ENCODE measurements at regions not wholly inside any gene's neighbourhood (a gene's known extent, or its start where the extent isn't known, plus 50 kb on each side); places are given as distances from the start of the nearest gene placed in this dataset.

GRCh38 chr4:185879666-185880312 lies 67.8 kb upstream of the SORBS2 start:
- Histone ChIP-seq H3K4me3 (no peak overlapping the region), H3K9me3 (no peaks in the 10 kb centered on the region), H3K27me3 (no peaks in the 10 kb centered on the region), H3K36me3 (no peaks in the 10 kb centered on the region), H3K4me1 (no peaks in the 10 kb centered on the region), H3K27ac (no peak overlapping the region)
- ATAC-seq (no peak), DNase-seq (no peak)
- intact Hi-C loops (cut with DNase I), result no loop called here
- no peak for TF ChIP-seq CTCF (IDR thresholded peaks at IDR 0.05)

GRCh38 chr4:185880571-185880970 lies 68.6 kb upstream of the SORBS2 start:
- DNase-seq, result no peak
- Histone ChIP-seq H3K9me3 (no peaks in the 10 kb centered on the region), H3K27me3 (no peaks in the 10 kb centered on the region), H3K4me3 (no peak overlapping the region), H3K4me1 (no peaks in the 10 kb centered on the region), H3K36me3 (no peaks in the 10 kb centered on the region), H3K27ac (no peak overlapping the region)
- ATAC-seq, result peak; percentile 78
- intact Hi-C loops (cut with DNase I), result no loop called here
- no peak for TF ChIP-seq CTCF (IDR thresholded peaks at IDR 0.05)

GRCh38 chr4:185881430-185881829 lies 69.4 kb upstream of the SORBS2 start:
- TF ChIP-seq CTCF (IDR thresholded peaks at IDR 0.05), result no peak
- no peaks in the 10 kb centered on the region for H3K9me3 ChIP-seq
- H3K4me3 ChIP-seq, result no peak overlapping the region
- no peak overlapping the region for H3K27ac ChIP-seq
- intact Hi-C loops (cut with DNase I), result no loop called here
- no peak for DNase-seq
- H3K4me1 ChIP-seq, result no peaks in the 10 kb centered on the region
- H3K36me3 ChIP-seq, result no peaks in the 10 kb centered on the region
- H3K27me3 ChIP-seq, result no peaks in the 10 kb centered on the region
- no peak for ATAC-seq

- ATAC-seq, result no peak
- Histone ChIP-seq H3K4me1 (no peaks in the 10 kb centered on the region), H3K27ac (no peak overlapping the region), H3K9me3 (no peaks in the 10 kb centered on the region), H3K4me3 (no peak overlapping the region), H3K27me3 (no peaks in the 10 kb centered on the region), H3K36me3 (no peaks in the 10 kb centered on the region)
- no peak for TF ChIP-seq CTCF (IDR thresholded peaks at IDR 0.05)
- intact Hi-C loops (cut with DNase I), result no loop called here
- no peak for DNase-seq
These were observed 71.6 kb upstream of the SORBS2 start for GRCh38 chr4:185883591-185883990.

GRCh38 chr4:185885075-185885474 lies 73.1 kb upstream of the SORBS2 start:
- no peak overlapping the region for H3K4me3 ChIP-seq
- no peak for DNase-seq
- no peaks in the 10 kb centered on the region for H3K27me3 ChIP-seq
- no peaks in the 10 kb centered on the region for H3K36me3 ChIP-seq
- TF ChIP-seq CTCF (IDR thresholded peaks at IDR 0.05), result no peak
- ATAC-seq, result no peak
- no peaks in the 10 kb centered on the region for H3K4me1 ChIP-seq
- H3K27ac ChIP-seq, result no peak overlapping the region
- H3K9me3 ChIP-seq, result no peaks in the 10 kb centered on the region
- intact Hi-C loops (cut with DNase I), result no loop called here

- Histone ChIP-seq H3K36me3 (no peaks in the 10 kb centered on the region), H3K27me3 (no peaks in the 10 kb centered on the region), H3K9me3 (no peaks in the 10 kb centered on the region), H3K27ac (no peak overlapping the region), H3K4me3 (no peak overlapping the region), H3K4me1 (no peaks in the 10 kb centered on the region)
- no peak for ATAC-seq
- intact Hi-C loops (cut with DNase I), result no loop called here
- DNase-seq, result no peak
- no peak for TF ChIP-seq CTCF (IDR thresholded peaks at IDR 0.05)
These were observed 73.6 kb upstream of the SORBS2 start for GRCh38 chr4:185885604-185886003.
